ENCODE measurements at regions not wholly inside any gene's neighbourhood (a gene's known extent, or its start where the extent isn't known, plus 50 kb on each side); places are given as distances from the start of the nearest gene placed in this dataset.

DNA sequence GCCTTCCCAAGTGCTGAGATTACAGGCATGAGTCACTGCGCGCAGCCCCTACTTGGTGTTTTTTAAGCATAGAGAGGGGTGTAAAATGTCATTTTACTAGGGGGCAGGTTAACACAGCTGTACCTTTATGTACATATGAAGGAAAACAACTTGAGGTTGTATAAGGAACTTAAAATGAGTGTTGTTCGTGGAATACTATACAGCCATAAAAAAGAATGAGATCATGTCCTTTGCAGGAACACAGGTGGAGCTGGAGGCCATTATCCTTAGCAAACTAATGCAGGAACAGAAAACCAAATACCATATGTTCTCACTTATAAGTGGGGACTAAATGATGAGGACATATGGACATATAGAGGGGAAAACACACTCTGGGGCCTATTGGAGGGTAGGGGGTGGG lies 256.2 kb upstream of the C2CD4B start:
- no peak for TF ChIP-seq JUND (IDR thresholded peaks at IDR 0.05)
- TF ChIP-seq TAF1 (conservative IDR thresholded peaks at IDR 0.05), result no peak
- TF ChIP-seq, protein P1, sequence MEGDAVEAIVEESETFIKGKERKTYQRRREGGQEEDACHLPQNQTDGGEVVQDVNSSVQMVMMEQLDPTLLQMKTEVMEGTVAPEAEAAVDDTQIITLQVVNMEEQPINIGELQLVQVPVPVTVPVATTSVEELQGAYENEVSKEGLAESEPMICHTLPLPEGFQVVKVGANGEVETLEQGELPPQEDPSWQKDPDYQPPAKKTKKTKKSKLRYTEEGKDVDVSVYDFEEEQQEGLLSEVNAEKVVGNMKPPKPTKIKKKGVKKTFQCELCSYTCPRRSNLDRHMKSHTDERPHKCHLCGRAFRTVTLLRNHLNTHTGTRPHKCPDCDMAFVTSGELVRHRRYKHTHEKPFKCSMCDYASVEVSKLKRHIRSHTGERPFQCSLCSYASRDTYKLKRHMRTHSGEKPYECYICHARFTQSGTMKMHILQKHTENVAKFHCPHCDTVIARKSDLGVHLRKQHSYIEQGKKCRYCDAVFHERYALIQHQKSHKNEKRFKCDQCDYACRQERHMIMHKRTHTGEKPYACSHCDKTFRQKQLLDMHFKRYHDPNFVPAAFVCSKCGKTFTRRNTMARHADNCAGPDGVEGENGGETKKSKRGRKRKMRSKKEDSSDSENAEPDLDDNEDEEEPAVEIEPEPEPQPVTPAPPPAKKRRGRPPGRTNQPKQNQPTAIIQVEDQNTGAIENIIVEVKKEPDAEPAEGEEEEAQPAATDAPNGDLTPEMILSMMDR (IDR thresholded peaks at IDR 0.05; ENCODE audit: low read depth, low read length, missing input control), result no peak
- no peak for TF ChIP-seq REST (IDR thresholded peaks at IDR 0.05)
- TF ChIP-seq, protein P2, sequence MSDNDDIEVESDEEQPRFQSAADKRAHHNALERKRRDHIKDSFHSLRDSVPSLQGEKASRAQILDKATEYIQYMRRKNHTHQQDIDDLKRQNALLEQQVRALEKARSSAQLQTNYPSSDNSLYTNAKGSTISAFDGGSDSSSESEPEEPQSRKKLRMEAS (IDR thresholded peaks at IDR 0.05), result no peak
- TF ChIP-seq GABPA (IDR thresholded peaks at IDR 0.05 in 1 of 2, conservative IDR thresholded peaks at IDR 0.05 in 1 of 2), result no peak
- TF ChIP-seq RAD21 (IDR thresholded peaks at IDR 0.05), result no peak
- TF ChIP-seq EGR1 (IDR thresholded peaks at IDR 0.05; ENCODE audit: low read depth in 2 of 2), result no peak

Measured in liver (tissue), 3 donors.